Natural killer cell (primary cell): ENCODE measurements at regions not wholly inside any gene's neighbourhood (a gene's known extent, or its start where the extent isn't known, plus 50 kb on each side); places are given as distances from the start of the nearest gene placed in this dataset.

Experiments used
- ATAC-seq, 3 donors: fragments of 150-1000 bp in 2 of 3; fragments of 200-7000 bp in 1 of 3; cut with Tn5 transposase; 1 replicate in 1 of 3; 2 replicates in 2 of 3; pipeline ENCODE4 v1.10.0; 2021; ENCODE audit warnings: mild to moderate bottlenecking in 2 of 3, moderate library complexity in 2 of 3
- DNase-seq, 2 donors: peaks; one replicate each; pipeline versions ENCODE4 v3.0.0 to v3.0.0-alpha.2; 2013 to 2021; ENCODE audit warnings: mixed read lengths in 1 of 2
- H3K27ac ChIP-seq: one replicate; pipeline ENCODE4 v1.5.1; 2013; ENCODE audit warnings: mild to moderate bottlenecking, low read length
- H3K27me3 ChIP-seq: one replicate; pipeline ENCODE4 v1.6.1; 2013; ENCODE audit warnings: low read length; ENCODE audit not compliant: control insufficient read depth, insufficient read depth
- H3K36me3 ChIP-seq: one replicate; pipeline ENCODE4 v1.6.1; 2013; ENCODE audit warnings: low read length; ENCODE audit not compliant: control insufficient read depth, insufficient read depth
- H3K4me1 ChIP-seq: one replicate; pipeline ENCODE4 v1.6.1; 2013; ENCODE audit warnings: low read length; ENCODE audit not compliant: control insufficient read depth, insufficient read depth
- H3K4me3 ChIP-seq: one replicate; pipeline ENCODE4 v1.5.1; 2013; ENCODE audit warnings: low read length
- H3K9me3 ChIP-seq: one replicate; pipeline ENCODE4 v1.6.1; 2013; ENCODE audit warnings: low read length; ENCODE audit not compliant: control insufficient read depth, insufficient read depth
- H3K27ac Mint-ChIP-seq, 2 donors: one replicate each; pipeline ENCODE4 v1.8.0; 2022; ENCODE audit warnings: mild to moderate bottlenecking in 2 of 2, mixed read lengths in 2 of 2, moderate library complexity in 1 of 2
- H3K27me3 Mint-ChIP-seq, 2 donors: one replicate each; pipeline ENCODE4 v1.8.0; 2022; ENCODE audit warnings: low read depth in 2 of 2, mixed read lengths in 2 of 2
- H3K36me3 Mint-ChIP-seq: one replicate; pipeline ENCODE4 v1.8.0; 2022; ENCODE audit warnings: mixed read lengths
- H3K4me1 Mint-ChIP-seq, 2 donors: one replicate each; pipeline ENCODE4 v1.8.0; 2022; ENCODE audit warnings: mixed read lengths in 2 of 2
- H3K4me3 Mint-ChIP-seq: one replicate; pipeline ENCODE4 v1.8.0; 2022; ENCODE audit warnings: mild to moderate bottlenecking, moderate library complexity, mixed read lengths
- H3K9me3 Mint-ChIP-seq, 2 donors: one replicate each; pipeline ENCODE4 v1.8.0; 2022; ENCODE audit warnings: mixed read lengths in 2 of 2
- CTCF ChIP-seq: fragments of 200-600 bp; IDR thresholded peaks from one replicate; pipeline ENCODE4 v1.8.0; 2022; ENCODE audit warnings: antibody characterized with exemption
- WGBS: methylation state at CpG from one replicate; pipeline ENCODE4 v1.1.7; 2013; ENCODE audit warnings: missing lambda C conversion rate; ENCODE audit not compliant: insufficient coverage; 5-methylcytosine and 5-hydroxymethylcytosine counted together
- intact Hi-C: fragments of 100-400 bp; cut with micrococcal nuclease; formaldehyde crosslinking; loops from one replicate; pipeline ENCODE4 v1.14.2; 2022

GRCh38 chr4:189779281-189779980 lies 161.2 kb upstream of the FRG1 start:
- ATAC-seq (no peak), DNase-seq (no peak)
- Mint-ChIP-seq H3K36me3 (no peaks in the 10 kb centered on the region), H3K4me3 (no peak overlapping the region), H3K27ac (no peak overlapping the region), H3K9me3 (peaks cover 8 to 12% of the 10 kb centered on the region in 2 donors), H3K4me1 (no peaks in the 10 kb centered on the region), H3K27me3 (no peaks in the 10 kb centered on the region)
- H3K27ac ChIP-seq = no peak overlapping the region
- intact Hi-C loops = no loop called here
- H3K4me3 ChIP-seq = no peak overlapping the region
- TF ChIP-seq CTCF = no peak
- H3K4me1 ChIP-seq = no peaks in the 10 kb centered on the region
- WGBS = 100% methylated on average over 3 of the region's 7 CpGs
- no peaks in the 10 kb centered on the region for H3K9me3 ChIP-seq
- no peaks in the 10 kb centered on the region for H3K27me3 ChIP-seq
- H3K36me3 ChIP-seq = no peaks in the 10 kb centered on the region

GRCh38 chr4:189780391-189780790 lies 160.3 kb upstream of the FRG1 start:
- no peak for TF ChIP-seq CTCF
- Mint-ChIP-seq H3K27me3 (no peaks in the 10 kb centered on the region), H3K9me3 (peaks cover 8 to 12% of the 10 kb centered on the region in 2 donors), H3K27ac (no peak overlapping the region), H3K4me1 (no peaks in the 10 kb centered on the region), H3K36me3 (no peaks in the 10 kb centered on the region), H3K4me3 (no peak overlapping the region)
- no peak overlapping the region for H3K27ac ChIP-seq
- no peaks in the 10 kb centered on the region for H3K36me3 ChIP-seq
- ATAC-seq (no peak), DNase-seq (no peak)
- H3K27me3 ChIP-seq = no peaks in the 10 kb centered on the region
- H3K9me3 ChIP-seq = no peaks in the 10 kb centered on the region
- no peaks in the 10 kb centered on the region for H3K4me1 ChIP-seq
- 84% methylated on average over 5 of the region's 5 CpGs for WGBS
- no peak overlapping the region for H3K4me3 ChIP-seq
- intact Hi-C loops = no loop called here

- no peaks in the 10 kb centered on the region for H3K27me3 Mint-ChIP-seq
- TF ChIP-seq CTCF = no peak
- ATAC-seq (no peak), DNase-seq (no peak)
- peaks cover 3 to 7% of the 10 kb centered on the region in 2 donors for H3K9me3 Mint-ChIP-seq
- no peaks in the 10 kb centered on the region for H3K36me3 ChIP-seq
- H3K9me3 ChIP-seq = no peaks in the 10 kb centered on the region
- H3K36me3 Mint-ChIP-seq = no peaks in the 10 kb centered on the region
- H3K27ac ChIP-seq = no peak overlapping the region
- intact Hi-C loops = no loop called here
- no peak overlapping the region for H3K4me3 Mint-ChIP-seq
- no peaks in the 10 kb centered on the region for H3K4me1 Mint-ChIP-seq
- H3K27me3 ChIP-seq = no peaks in the 10 kb centered on the region
- no peaks in the 10 kb centered on the region for H3K4me1 ChIP-seq
- H3K27ac Mint-ChIP-seq = no peak overlapping the region
- no peak overlapping the region for H3K4me3 ChIP-seq
Observed at GRCh38 chr4:189784651-189785050, 156.0 kb upstream of the FRG1 start.

- Mint-ChIP-seq H3K4me3 (no peak overlapping the region), H3K9me3 (peaks cover 3 to 7% of the 10 kb centered on the region in 2 donors), H3K27me3 (no peaks in the 10 kb centered on the region), H3K4me1 (no peaks in the 10 kb centered on the region), H3K27ac (no peak overlapping the region), H3K36me3 (no peaks in the 10 kb centered on the region)
- intact Hi-C loops = no loop called here
- Histone ChIP-seq H3K4me1 (no peaks in the 10 kb centered on the region), H3K27ac (no peak overlapping the region), H3K9me3 (no peaks in the 10 kb centered on the region), H3K36me3 (no peaks in the 10 kb centered on the region), H3K27me3 (no peaks in the 10 kb centered on the region), H3K4me3 (no peak overlapping the region)
- no peak for ATAC-seq
- TF ChIP-seq CTCF = no peak
- 36% methylated on average over 5 of the region's 5 CpGs for WGBS
- no peak for DNase-seq
Observed at GRCh38 chr4:189785257-189785656, 155.4 kb upstream of the FRG1 start.
